ENCODE measurements at regions not wholly inside any gene's neighbourhood (a gene's known extent, or its start where the extent isn't known, plus 50 kb on each side); places are given as distances from the start of the nearest gene placed in this dataset.
"Not testable (repeated sequence)": the region's sequence is repeated elsewhere in the genome, so short reads cannot be mapped to it uniquely, and the experiment has no call there.

GRCh38 chr5:56388229-56388985, 155.3 kb upstream of the ANKRD55 start:
- DNase-seq (ENCODE audit: insufficient read length) (no peak), FAIRE-seq (no peak)
- TF ChIP-seq POLR2AphosphoS5 (IDR thresholded peaks at IDR 0.05; ENCODE audit: low read depth, low read length) (no peak), POLR2A (IDR thresholded peaks at IDR 0.05; ENCODE audit: low read depth, low read length) (no peak), TAF1 (IDR thresholded peaks at IDR 0.05; ENCODE audit: borderline replicate concordance, low read depth, low read length) (no peak)

GRCh38 chr5:56386046-56386445, 152.9 kb upstream of the ANKRD55 start:
- DNase-seq (ENCODE audit: insufficient read length) (no peak), FAIRE-seq (no peak)
- TF ChIP-seq POLR2AphosphoS5 (IDR thresholded peaks at IDR 0.05; ENCODE audit: low read depth, low read length) (no peak), TAF1 (IDR thresholded peaks at IDR 0.05; ENCODE audit: borderline replicate concordance, low read depth, low read length) (no peak), POLR2A (IDR thresholded peaks at IDR 0.05; ENCODE audit: low read depth, low read length) (no peak)

GRCh38 chr5:56384186-56384585, 151.1 kb upstream of the ANKRD55 start:
- TF ChIP-seq POLR2AphosphoS5 (IDR thresholded peaks at IDR 0.05; ENCODE audit: low read depth, low read length) = no peak
- no peak for TF ChIP-seq POLR2A (IDR thresholded peaks at IDR 0.05; ENCODE audit: low read depth, low read length)
- no peak for TF ChIP-seq TAF1 (IDR thresholded peaks at IDR 0.05; ENCODE audit: borderline replicate concordance, low read depth, low read length)
- no peak for FAIRE-seq
- no peak for DNase-seq (ENCODE audit: insufficient read length)

GRCh38 chr5:56383761-56384160, 150.6 kb upstream of the ANKRD55 start:
- no peak for DNase-seq (ENCODE audit: insufficient read length)
- no peak for FAIRE-seq
- no peak for TF ChIP-seq POLR2A (IDR thresholded peaks at IDR 0.05; ENCODE audit: low read depth, low read length)
- TF ChIP-seq TAF1 (IDR thresholded peaks at IDR 0.05; ENCODE audit: borderline replicate concordance, low read depth, low read length) = no peak
- TF ChIP-seq POLR2AphosphoS5 (IDR thresholded peaks at IDR 0.05; ENCODE audit: low read depth, low read length) = no peak

- TF ChIP-seq POLR2A (IDR thresholded peaks at IDR 0.05; ENCODE audit: low read depth, low read length) = no peak
- no peak for TF ChIP-seq POLR2AphosphoS5 (IDR thresholded peaks at IDR 0.05; ENCODE audit: low read depth, low read length)
- TF ChIP-seq TAF1 (IDR thresholded peaks at IDR 0.05; ENCODE audit: borderline replicate concordance, low read depth, low read length) = no peak
- DNase-seq (ENCODE audit: insufficient read length) (no peak), FAIRE-seq (no peak)
Observed at GRCh38 chr5:56382896-56383295, 149.8 kb upstream of the ANKRD55 start.

- TF ChIP-seq POLR2AphosphoS5 (IDR thresholded peaks at IDR 0.05; ENCODE audit: low read depth, low read length) (no peak), POLR2A (IDR thresholded peaks at IDR 0.05; ENCODE audit: low read depth, low read length) (no peak), TAF1 (IDR thresholded peaks at IDR 0.05; ENCODE audit: borderline replicate concordance, low read depth, low read length) (no peak)
- FAIRE-seq (no peak), DNase-seq (ENCODE audit: insufficient read length) (no peak)
Observed at GRCh38 chr5:56377573-56377972, 144.4 kb upstream of the ANKRD55 start.

- no peak for TF ChIP-seq POLR2A (IDR thresholded peaks at IDR 0.05; ENCODE audit: low read depth, low read length)
- no peak for TF ChIP-seq TAF1 (IDR thresholded peaks at IDR 0.05; ENCODE audit: borderline replicate concordance, low read depth, low read length)
- no peak for TF ChIP-seq POLR2AphosphoS5 (IDR thresholded peaks at IDR 0.05; ENCODE audit: low read depth, low read length)
- DNase-seq (ENCODE audit: insufficient read length) = no peak
- FAIRE-seq = no peak
Observed at GRCh38 chr5:56376128-56376527, 143.0 kb upstream of the ANKRD55 start.

GRCh38 chr5:56375011-56375410, 141.9 kb upstream of the ANKRD55 start:
- FAIRE-seq (no peak), DNase-seq (ENCODE audit: insufficient read length) (no peak)
- TF ChIP-seq POLR2A (IDR thresholded peaks at IDR 0.05; ENCODE audit: low read depth, low read length) (no peak), TAF1 (IDR thresholded peaks at IDR 0.05; ENCODE audit: borderline replicate concordance, low read depth, low read length) (no peak), POLR2AphosphoS5 (IDR thresholded peaks at IDR 0.05; ENCODE audit: low read depth, low read length) (no peak)

- FAIRE-seq; DNase-seq (ENCODE audit: insufficient read length): not testable (repeated sequence)
Observed at GRCh38 chr5:56372491-56372890, 139.4 kb upstream of the ANKRD55 start.

- FAIRE-seq (no peak), DNase-seq (ENCODE audit: insufficient read length) (no peak)
Observed at GRCh38 chr5:56369361-56369811, 136.3 kb upstream of the ANKRD55 start.

GRCh38 chr5:56367748-56368147, 134.6 kb upstream of the ANKRD55 start:
- FAIRE-seq (no peak), DNase-seq (ENCODE audit: insufficient read length) (no peak)
- TF ChIP-seq POLR2AphosphoS5 (IDR thresholded peaks at IDR 0.05; ENCODE audit: low read depth, low read length) (no peak), TAF1 (IDR thresholded peaks at IDR 0.05; ENCODE audit: borderline replicate concordance, low read depth, low read length) (no peak), POLR2A (IDR thresholded peaks at IDR 0.05; ENCODE audit: low read depth, low read length) (no peak)

More at GRCh38 chr5:56369361-56369811, 136.3 kb upstream of the ANKRD55 start:
- no peak for TF ChIP-seq POLR2AphosphoS5 (IDR thresholded peaks at IDR 0.05; ENCODE audit: low read depth, low read length)
- TF ChIP-seq TAF1 (IDR thresholded peaks at IDR 0.05; ENCODE audit: borderline replicate concordance, low read depth, low read length) = no peak
- no peak for TF ChIP-seq POLR2A (IDR thresholded peaks at IDR 0.05; ENCODE audit: low read depth, low read length)

- TF ChIP-seq TAF1 (IDR thresholded peaks at IDR 0.05; ENCODE audit: borderline replicate concordance, low read depth, low read length) = no peak
- no peak for TF ChIP-seq POLR2A (IDR thresholded peaks at IDR 0.05; ENCODE audit: low read depth, low read length)
- no peak for TF ChIP-seq POLR2AphosphoS5 (IDR thresholded peaks at IDR 0.05; ENCODE audit: low read depth, low read length)
- FAIRE-seq (no peak), DNase-seq (ENCODE audit: insufficient read length) (no peak)
Observed at GRCh38 chr5:56366986-56367385, 133.9 kb upstream of the ANKRD55 start.
